ENCODE measurements at regions not wholly inside any gene's neighbourhood (a gene's known extent, or its start where the extent isn't known, plus 50 kb on each side); places are given as distances from the start of the nearest gene placed in this dataset.

DNA sequence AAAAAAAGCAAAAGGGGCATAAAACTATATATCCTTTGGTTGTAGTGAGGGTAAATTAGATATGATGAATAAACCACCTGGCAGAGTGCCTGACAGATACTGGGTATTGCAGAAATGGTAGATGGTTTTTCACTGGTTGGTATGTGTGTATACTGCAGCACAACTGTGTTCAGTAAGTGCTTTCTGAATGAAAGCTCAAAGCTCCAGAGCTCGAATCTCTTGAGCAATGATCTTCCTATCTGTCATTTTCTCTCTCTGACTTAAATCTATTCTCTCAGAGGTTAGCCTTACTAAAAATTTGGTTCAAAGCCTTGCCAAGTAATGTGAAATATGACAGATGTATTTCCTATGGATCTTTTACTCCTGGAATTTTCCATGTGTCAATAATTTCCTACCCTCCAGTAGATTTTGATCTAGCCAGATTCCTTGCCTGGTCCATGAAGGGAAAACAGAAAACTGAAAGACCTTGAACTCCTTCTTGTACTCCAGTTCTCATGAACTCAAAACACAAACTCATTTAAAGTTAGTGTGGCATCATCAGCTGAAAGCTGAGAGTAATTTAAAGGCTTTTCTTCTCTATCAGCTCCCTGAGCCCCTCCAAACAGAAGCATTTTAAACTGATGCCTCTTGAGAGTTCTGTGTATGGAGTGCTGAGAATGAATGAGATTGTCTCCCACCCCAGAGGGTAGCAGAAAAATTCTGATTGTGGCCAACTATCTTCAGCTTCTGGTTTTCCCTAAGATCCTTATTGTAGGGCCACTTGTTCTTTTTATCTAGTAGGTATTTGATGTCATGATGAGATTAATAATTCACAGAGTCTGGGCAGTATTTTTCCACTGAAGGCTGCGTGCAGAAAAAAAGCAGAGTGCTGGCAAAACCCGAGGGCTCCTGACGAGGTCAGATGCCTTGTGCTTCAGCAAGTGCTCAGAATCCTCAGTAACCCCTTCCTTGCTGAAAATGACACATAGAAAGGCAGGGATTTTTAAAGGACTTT lies 363.4 kb upstream of the BOD1L1 start:
- TF ChIP-seq POLR2AphosphoS5 (IDR thresholded peaks at IDR 0.05), result no peak
- TF ChIP-seq, protein P1, sequence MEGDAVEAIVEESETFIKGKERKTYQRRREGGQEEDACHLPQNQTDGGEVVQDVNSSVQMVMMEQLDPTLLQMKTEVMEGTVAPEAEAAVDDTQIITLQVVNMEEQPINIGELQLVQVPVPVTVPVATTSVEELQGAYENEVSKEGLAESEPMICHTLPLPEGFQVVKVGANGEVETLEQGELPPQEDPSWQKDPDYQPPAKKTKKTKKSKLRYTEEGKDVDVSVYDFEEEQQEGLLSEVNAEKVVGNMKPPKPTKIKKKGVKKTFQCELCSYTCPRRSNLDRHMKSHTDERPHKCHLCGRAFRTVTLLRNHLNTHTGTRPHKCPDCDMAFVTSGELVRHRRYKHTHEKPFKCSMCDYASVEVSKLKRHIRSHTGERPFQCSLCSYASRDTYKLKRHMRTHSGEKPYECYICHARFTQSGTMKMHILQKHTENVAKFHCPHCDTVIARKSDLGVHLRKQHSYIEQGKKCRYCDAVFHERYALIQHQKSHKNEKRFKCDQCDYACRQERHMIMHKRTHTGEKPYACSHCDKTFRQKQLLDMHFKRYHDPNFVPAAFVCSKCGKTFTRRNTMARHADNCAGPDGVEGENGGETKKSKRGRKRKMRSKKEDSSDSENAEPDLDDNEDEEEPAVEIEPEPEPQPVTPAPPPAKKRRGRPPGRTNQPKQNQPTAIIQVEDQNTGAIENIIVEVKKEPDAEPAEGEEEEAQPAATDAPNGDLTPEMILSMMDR (IDR thresholded peaks at IDR 0.05 in 8 of 11, conservative IDR thresholded peaks at IDR 0.05 in 3 of 11), result no peak

All from spleen (tissue), 7 donors.